Neural cell (in vitro differentiated cells): ENCODE measurements at regions not wholly inside any gene's neighbourhood (a gene's known extent, or its start where the extent isn't known, plus 50 kb on each side); places are given as distances from the start of the nearest gene placed in this dataset.

Source experiments
- H2AFZ ChIP-seq: fragments of 200-600, 300-800 bp; sonication (generic), shearing (Covaris generic); 2 replicates; pipeline ENCODE4 v1.6.0; 2014; ENCODE audit warnings: low read depth, mild to moderate bottlenecking, antibody characterized with exemption, low read length, moderate library complexity
- H3F3A ChIP-seq: fragments of 200-600 bp; shearing (Covaris generic); 2 replicates; pipeline ENCODE4 v1.6.1; 2016; ENCODE audit warnings: mild to moderate bottlenecking, moderate library complexity, mixed read lengths, antibody characterized with exemption, low read length; ENCODE audit not compliant: insufficient read depth, poor library complexity, severe bottlenecking
- H3K27ac ChIP-seq: fragments of 200-600, 300-800 bp; sonication (generic), shearing (Covaris generic); 2 replicates; pipeline ENCODE4 v1.5.1; 2014; ENCODE audit warnings: mild to moderate bottlenecking, low read length, moderate library complexity
- H3K27me3 ChIP-seq: fragments of 300-800, 200-600 bp; sonication (generic), shearing (Covaris generic); 2 replicates; pipeline ENCODE4 v1.6.0; 2014; ENCODE audit warnings: mild to moderate bottlenecking, low read depth, low read length, moderate library complexity; ENCODE audit not compliant: insufficient read depth
- H3K36me3 ChIP-seq: fragments of 300-800, 200-600 bp; sonication (generic), shearing (Covaris generic); 2 replicates; pipeline ENCODE4 v1.5.1; 2014; ENCODE audit warnings: mild to moderate bottlenecking, antibody characterized with exemption, low read length, moderate library complexity; ENCODE audit not compliant: insufficient read depth
- H3K4me2 ChIP-seq: fragments of 300-800, 200-600 bp; sonication (generic), shearing (Covaris generic); 2 replicates; pipeline ENCODE4 v1.6.0; 2014; ENCODE audit warnings: mild to moderate bottlenecking, low read length
- H3K4me3 ChIP-seq: fragments of 300-800, 200-600 bp; sonication (generic), shearing (Covaris generic); 2 replicates; pipeline ENCODE4 v1.5.1; 2014; ENCODE audit warnings: mild to moderate bottlenecking, low read length, moderate library complexity
- H3K79me2 ChIP-seq: fragments of 200-600 bp; shearing (Covaris generic); replicated peaks from 2 replicates; pipeline ENCODE4 v1.6.0; 2014; ENCODE audit warnings: mild to moderate bottlenecking, low read length, moderate library complexity; ENCODE audit not compliant: insufficient read depth
- H3K9ac ChIP-seq: fragments of 300-800, 200-600 bp; sonication (generic), shearing (Covaris generic); 2 replicates; pipeline ENCODE4 v1.6.1; 2016; ENCODE audit warnings: mild to moderate bottlenecking, low read length, mixed read lengths
- H3K9me2 ChIP-seq: fragments of 200-600 bp; shearing (Covaris generic); 2 replicates; pipeline ENCODE4 v1.6.1; 2016; ENCODE audit warnings: mild to moderate bottlenecking, low read length, mixed read lengths; ENCODE audit not compliant: insufficient read depth
- H3K9me3 ChIP-seq: fragments of 200-600, 300-800 bp; sonication (generic), shearing (Covaris generic); 2 replicates; pipeline ENCODE4 v1.6.1; 2016; ENCODE audit warnings: mild to moderate bottlenecking, mixed run types, low read length, moderate library complexity, mixed read lengths
- H4K20me1 ChIP-seq: fragments of 200-600 bp; shearing (Covaris generic); 2 replicates; pipeline ENCODE4 v1.6.1; 2016; ENCODE audit warnings: mild to moderate bottlenecking, mixed run types; ENCODE audit not compliant: insufficient read depth
- EP300 ChIP-seq: fragments of 450-650 bp; conservative IDR thresholded peaks from 2 replicates; pipeline ENCODE4 v1.6.1; 2014; ENCODE audit warnings: antibody characterized with exemption, mild to moderate bottlenecking, moderate library complexity; ENCODE audit not compliant: poor library complexity, severe bottlenecking
- EZH2 ChIP-seq: fragments of 200-600, 300-800 bp; shearing (Covaris generic), sonication (generic); IDR thresholded peaks from 2 replicates; pipeline ENCODE4 v1.6.1; 2014; ENCODE audit warnings: antibody characterized with exemption, low read length, borderline replicate concordance, mild to moderate bottlenecking; ENCODE audit not compliant: insufficient read depth, poor library complexity, severe bottlenecking
- MXI1 ChIP-seq: fragments of 450-650 bp; conservative IDR thresholded peaks from 2 replicates; pipeline ENCODE4 v1.6.1; 2014; ENCODE audit warnings: antibody characterized with exemption, mild to moderate bottlenecking; ENCODE audit not compliant: poor library complexity, severe bottlenecking
- POLR2AphosphoS5 ChIP-seq: IDR thresholded peaks from 2 replicates; pipeline ENCODE4 v1.6.1; 2012
- RAD21 ChIP-seq: fragments of 450-650 bp; conservative IDR thresholded peaks from 2 replicates; pipeline ENCODE4 v1.6.1; 2014; ENCODE audit warnings: antibody characterized with exemption, mild to moderate bottlenecking, moderate library complexity
- SMC3 ChIP-seq: fragments of 450-650 bp; conservative IDR thresholded peaks from 2 replicates; pipeline ENCODE4 v1.6.1; 2014; ENCODE audit warnings: antibody characterized with exemption, mild to moderate bottlenecking, moderate library complexity; ENCODE audit not compliant: poor library complexity
- TAF1 ChIP-seq: IDR thresholded peaks from 2 replicates; pipeline ENCODE4 v1.6.1; 2012; ENCODE audit warnings: low read depth
- TF ChIP-seq, protein P1 (sequence below): fragments of 450-650 bp; IDR thresholded peaks from 2 replicates; pipeline ENCODE4 v1.5.1; 2014; ENCODE audit warnings: antibody characterized with exemption, mild to moderate bottlenecking, moderate library complexity; ENCODE audit not compliant: poor library complexity, severe bottlenecking
- TF ChIP-seq, protein P2 (sequence below): IDR thresholded peaks from 2 replicates; pipeline ENCODE4 v1.6.1; 2012; ENCODE audit warnings: borderline replicate concordance

DNA sequence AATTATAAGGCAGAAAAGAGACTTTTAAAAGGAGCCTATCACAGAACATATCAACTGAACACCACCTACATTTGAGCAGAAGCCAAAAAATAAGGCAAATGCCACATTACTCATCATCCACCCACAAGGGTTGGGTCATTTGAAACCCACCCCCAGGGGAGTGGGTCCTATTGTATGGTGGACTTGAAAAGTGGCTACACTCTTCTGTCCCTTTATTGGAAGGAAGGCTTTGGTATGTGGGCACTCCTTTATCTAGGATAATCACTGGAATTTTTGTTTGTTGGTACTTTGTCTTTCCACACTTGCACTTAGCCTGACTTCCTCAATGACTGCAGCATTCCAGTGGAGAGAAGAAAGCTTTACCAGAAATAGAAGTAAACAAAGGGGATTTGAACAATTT, 157.2 kb upstream of the COL11A1 start:
- no peak overlapping the region for H2AFZ ChIP-seq

DNA sequence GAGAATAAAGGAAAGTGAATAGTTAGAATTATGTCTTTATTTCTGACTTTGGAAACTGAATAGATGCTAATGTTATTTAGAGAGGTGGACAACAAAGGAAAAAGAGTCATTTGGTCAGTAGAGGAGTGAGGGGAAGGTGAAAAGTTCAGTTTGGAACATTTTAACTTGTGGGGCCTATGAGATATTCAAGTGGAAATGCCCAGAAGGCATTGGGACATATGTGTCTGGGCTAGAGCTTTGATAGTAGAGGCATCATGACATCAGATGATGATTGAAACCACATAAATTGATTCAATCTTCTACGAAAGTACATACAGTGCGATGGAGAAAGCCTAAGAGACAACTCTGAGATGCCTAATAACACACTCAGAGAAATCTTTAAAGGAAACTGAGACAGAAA, 151.7 kb upstream of the COL11A1 start:
- Histone ChIP-seq H3K9ac (no peak overlapping the region), H3K79me2 (no peaks in the 10 kb centered on the region), H4K20me1 (no peaks in the 10 kb centered on the region), H3K27ac (no peak overlapping the region), H3K4me3 (no peak overlapping the region), H2AFZ (no peak overlapping the region), H3F3A (no peaks in the 10 kb centered on the region), H3K9me3 (no peaks in the 10 kb centered on the region), H3K27me3 (no peaks in the 10 kb centered on the region), H3K36me3 (no peaks in the 10 kb centered on the region), H3K9me2 (no peaks in the 10 kb centered on the region), H3K4me2 (no peak overlapping the region)
- TF ChIP-seq, protein P1, sequence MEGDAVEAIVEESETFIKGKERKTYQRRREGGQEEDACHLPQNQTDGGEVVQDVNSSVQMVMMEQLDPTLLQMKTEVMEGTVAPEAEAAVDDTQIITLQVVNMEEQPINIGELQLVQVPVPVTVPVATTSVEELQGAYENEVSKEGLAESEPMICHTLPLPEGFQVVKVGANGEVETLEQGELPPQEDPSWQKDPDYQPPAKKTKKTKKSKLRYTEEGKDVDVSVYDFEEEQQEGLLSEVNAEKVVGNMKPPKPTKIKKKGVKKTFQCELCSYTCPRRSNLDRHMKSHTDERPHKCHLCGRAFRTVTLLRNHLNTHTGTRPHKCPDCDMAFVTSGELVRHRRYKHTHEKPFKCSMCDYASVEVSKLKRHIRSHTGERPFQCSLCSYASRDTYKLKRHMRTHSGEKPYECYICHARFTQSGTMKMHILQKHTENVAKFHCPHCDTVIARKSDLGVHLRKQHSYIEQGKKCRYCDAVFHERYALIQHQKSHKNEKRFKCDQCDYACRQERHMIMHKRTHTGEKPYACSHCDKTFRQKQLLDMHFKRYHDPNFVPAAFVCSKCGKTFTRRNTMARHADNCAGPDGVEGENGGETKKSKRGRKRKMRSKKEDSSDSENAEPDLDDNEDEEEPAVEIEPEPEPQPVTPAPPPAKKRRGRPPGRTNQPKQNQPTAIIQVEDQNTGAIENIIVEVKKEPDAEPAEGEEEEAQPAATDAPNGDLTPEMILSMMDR = no peak
- TF ChIP-seq, protein P2, sequence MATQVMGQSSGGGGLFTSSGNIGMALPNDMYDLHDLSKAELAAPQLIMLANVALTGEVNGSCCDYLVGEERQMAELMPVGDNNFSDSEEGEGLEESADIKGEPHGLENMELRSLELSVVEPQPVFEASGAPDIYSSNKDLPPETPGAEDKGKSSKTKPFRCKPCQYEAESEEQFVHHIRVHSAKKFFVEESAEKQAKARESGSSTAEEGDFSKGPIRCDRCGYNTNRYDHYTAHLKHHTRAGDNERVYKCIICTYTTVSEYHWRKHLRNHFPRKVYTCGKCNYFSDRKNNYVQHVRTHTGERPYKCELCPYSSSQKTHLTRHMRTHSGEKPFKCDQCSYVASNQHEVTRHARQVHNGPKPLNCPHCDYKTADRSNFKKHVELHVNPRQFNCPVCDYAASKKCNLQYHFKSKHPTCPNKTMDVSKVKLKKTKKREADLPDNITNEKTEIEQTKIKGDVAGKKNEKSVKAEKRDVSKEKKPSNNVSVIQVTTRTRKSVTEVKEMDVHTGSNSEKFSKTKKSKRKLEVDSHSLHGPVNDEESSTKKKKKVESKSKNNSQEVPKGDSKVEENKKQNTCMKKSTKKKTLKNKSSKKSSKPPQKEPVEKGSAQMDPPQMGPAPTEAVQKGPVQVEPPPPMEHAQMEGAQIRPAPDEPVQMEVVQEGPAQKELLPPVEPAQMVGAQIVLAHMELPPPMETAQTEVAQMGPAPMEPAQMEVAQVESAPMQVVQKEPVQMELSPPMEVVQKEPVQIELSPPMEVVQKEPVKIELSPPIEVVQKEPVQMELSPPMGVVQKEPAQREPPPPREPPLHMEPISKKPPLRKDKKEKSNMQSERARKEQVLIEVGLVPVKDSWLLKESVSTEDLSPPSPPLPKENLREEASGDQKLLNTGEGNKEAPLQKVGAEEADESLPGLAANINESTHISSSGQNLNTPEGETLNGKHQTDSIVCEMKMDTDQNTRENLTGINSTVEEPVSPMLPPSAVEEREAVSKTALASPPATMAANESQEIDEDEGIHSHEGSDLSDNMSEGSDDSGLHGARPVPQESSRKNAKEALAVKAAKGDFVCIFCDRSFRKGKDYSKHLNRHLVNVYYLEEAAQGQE = no peak
- TF ChIP-seq TAF1 = no peak
- TF ChIP-seq EZH2 = no peak
- TF ChIP-seq EP300 = no peak
- TF ChIP-seq POLR2AphosphoS5 = no peak
- no peak for TF ChIP-seq RAD21
- no peak for TF ChIP-seq MXI1
- TF ChIP-seq SMC3 = no peak

More for the DNA sequence above, 157.2 kb upstream of the COL11A1 start:
- no peak overlapping the region for H3K27ac ChIP-seq
- H3K9me3 ChIP-seq = no peaks in the 10 kb centered on the region
- H3K36me3 ChIP-seq = no peaks in the 10 kb centered on the region
- H3K4me3 ChIP-seq = no peak overlapping the region
- no peak overlapping the region for H3K9ac ChIP-seq
- H3K79me2 ChIP-seq = no peaks in the 10 kb centered on the region
- no peaks in the 10 kb centered on the region for H3F3A ChIP-seq
- no peaks in the 10 kb centered on the region for H3K9me2 ChIP-seq
- H4K20me1 ChIP-seq = no peaks in the 10 kb centered on the region
- no peaks in the 10 kb centered on the region for H3K27me3 ChIP-seq
- no peak for TF ChIP-seq POLR2AphosphoS5
- TF ChIP-seq EP300 = no peak
- no peak for TF ChIP-seq RAD21
- no peak for TF ChIP-seq EZH2
- no peak for TF ChIP-seq MXI1
- no peak for TF ChIP-seq TAF1
- TF ChIP-seq, protein P1 = no peak
- TF ChIP-seq SMC3 = no peak
- TF ChIP-seq, protein P2 = no peak
- H3K4me2 ChIP-seq = no peak overlapping the region
